GM21825 (cell line): ENCODE measurements at regions not wholly inside any gene's neighbourhood (a gene's known extent, or its start where the extent isn't known, plus 50 kb on each side); places are given as distances from the start of the nearest gene placed in this dataset.
"Not testable (repeated sequence)": the region's sequence is repeated elsewhere in the genome, so short reads cannot be mapped to it uniquely, and the experiment has no call there.

ENCODE experiments used
- ATAC-seq: cut with Tn5 transposase; IDR thresholded peaks from one replicate; pipeline ENCODE4 v1.9.1; 2021; ENCODE audit warnings: mild to moderate bottlenecking, moderate library complexity; ENCODE audit not compliant: unreplicated experiment

- ATAC-seq = not testable (repeated sequence)
These were observed 167.6 kb upstream of the CXXC4 start for GRCh38 chr4:104662269-104662668.

GRCh38 chr4:104677116-104677515 lies 182.4 kb upstream of the CXXC4 start:
- ATAC-seq = no peak

- no peak for ATAC-seq
These were observed 187.6 kb upstream of the CXXC4 start for GRCh38 chr4:104682311-104682710.

GRCh38 chr4:104693601-104694201 lies 199.0 kb upstream of the CXXC4 start:
- ATAC-seq = no peak

GRCh38 chr4:104716584-104716983 lies 221.9 kb upstream of the CXXC4 start:
- ATAC-seq = no peak

GRCh38 chr4:104719539-104720230 lies 225.0 kb upstream of the CXXC4 start:
- ATAC-seq = peak; percentile 99

GRCh38 chr4:104722467-104722866 lies 227.8 kb upstream of the CXXC4 start:
- no peak for ATAC-seq

- no peak for ATAC-seq
These were observed 231.3 kb upstream of the CXXC4 start for GRCh38 chr4:104726002-104726401.

GRCh38 chr4:104727643-104728042 lies 232.9 kb upstream of the CXXC4 start:
- ATAC-seq = no peak

- peak; percentile 53 for ATAC-seq
These were observed 233.9 kb upstream of the CXXC4 start for GRCh38 chr4:104728380-104729122.

GRCh38 chr4:104732766-104733165 lies 238.1 kb upstream of the CXXC4 start:
- no peak for ATAC-seq

- ATAC-seq = no peak
These were observed 240.5 kb upstream of the CXXC4 start for GRCh38 chr4:104735174-104735573.

GRCh38 chr4:104740161-104740560 lies 245.5 kb upstream of the CXXC4 start:
- ATAC-seq = no peak

GRCh38 chr4:104743215-104743653 lies 248.5 kb upstream of the CXXC4 start:
- peak; percentile 94 for ATAC-seq

GRCh38 chr4:104747635-104748034 lies 252.9 kb upstream of the CXXC4 start:
- no peak for ATAC-seq

- ATAC-seq = peak; percentile 38
These were observed 254.4 kb upstream of the CXXC4 start for GRCh38 chr4:104749062-104749461.

GRCh38 chr4:104750008-104750407 lies 255.3 kb upstream of the CXXC4 start:
- ATAC-seq = no peak

- ATAC-seq = no peak
These were observed 256.8 kb upstream of the CXXC4 start for GRCh38 chr4:104751468-104751867.

GRCh38 chr4:104752337-104752736 lies 257.6 kb upstream of the CXXC4 start:
- peak; percentile 92 for ATAC-seq

- no peak for ATAC-seq
These were observed 262.1 kb upstream of the CXXC4 start for GRCh38 chr4:104756837-104757236.

- no peak for ATAC-seq
These were observed 263.9 kb upstream of the CXXC4 start for GRCh38 chr4:104758574-104758973.
